Keratinocyte (primary cell): ENCODE measurements at regions not wholly inside any gene's neighbourhood (a gene's known extent, or its start where the extent isn't known, plus 50 kb on each side); places are given as distances from the start of the nearest gene placed in this dataset.

Experiments used
- CTCF ChIP-seq, 3 experiments: IDR thresholded peaks in 1 of 3; conservative IDR thresholded peaks in 1 of 3; optimal IDR thresholded peaks in 1 of 3; 2 replicates in 2 of 3; 3 replicates in 1 of 3; pipeline versions ENCODE3 to v1.5.1; 2011; ENCODE audit warnings: low read length in 3 of 3, mild to moderate bottlenecking in 3 of 3, moderate library complexity in 2 of 3, control low read depth in 1 of 3, inconsistent platforms in 1 of 3; ENCODE audit not compliant: insufficient read depth in 2 of 3; ENCODE audit errors: extremely low read depth in 1 of 3
- EZH2 ChIP-seq: IDR thresholded peaks from one replicate; pipeline ENCODE4 v1.6.1; 2012; ENCODE audit warnings: inconsistent platforms, mild to moderate bottlenecking, low read length, moderate library complexity

GRCh38 chr6:14455876-14456648, 338.5 kb downstream of the CD83 start:
- TF ChIP-seq CTCF (optimal IDR thresholded peaks at IDR 0.05 in 1 of 3, IDR thresholded peaks at IDR 0.05 in 1 of 3, conservative IDR thresholded peaks at IDR 0.05 in 1 of 3; ENCODE audit: extremely low read depth in 1 of 3, insufficient read depth in 2 of 3, low read length in 3 of 3) (no peak), EZH2 (no peak)
